GM18873 (cell line): ENCODE measurements at regions not wholly inside any gene's neighbourhood (a gene's known extent, or its start where the extent isn't known, plus 50 kb on each side); places are given as distances from the start of the nearest gene placed in this dataset.

Source experiments
- ATAC-seq: cut with Tn5 transposase; IDR thresholded peaks from one replicate; pipeline ENCODE4 v1.9.1; 2021; ENCODE audit warnings: mild to moderate bottlenecking, moderate library complexity, moderate number of reproducible peaks; ENCODE audit not compliant: unreplicated experiment, low FRiP score

GRCh38 chr2:8575834-8576423, 105.9 kb upstream of the ID2 start:
- no peak for ATAC-seq

DNA sequence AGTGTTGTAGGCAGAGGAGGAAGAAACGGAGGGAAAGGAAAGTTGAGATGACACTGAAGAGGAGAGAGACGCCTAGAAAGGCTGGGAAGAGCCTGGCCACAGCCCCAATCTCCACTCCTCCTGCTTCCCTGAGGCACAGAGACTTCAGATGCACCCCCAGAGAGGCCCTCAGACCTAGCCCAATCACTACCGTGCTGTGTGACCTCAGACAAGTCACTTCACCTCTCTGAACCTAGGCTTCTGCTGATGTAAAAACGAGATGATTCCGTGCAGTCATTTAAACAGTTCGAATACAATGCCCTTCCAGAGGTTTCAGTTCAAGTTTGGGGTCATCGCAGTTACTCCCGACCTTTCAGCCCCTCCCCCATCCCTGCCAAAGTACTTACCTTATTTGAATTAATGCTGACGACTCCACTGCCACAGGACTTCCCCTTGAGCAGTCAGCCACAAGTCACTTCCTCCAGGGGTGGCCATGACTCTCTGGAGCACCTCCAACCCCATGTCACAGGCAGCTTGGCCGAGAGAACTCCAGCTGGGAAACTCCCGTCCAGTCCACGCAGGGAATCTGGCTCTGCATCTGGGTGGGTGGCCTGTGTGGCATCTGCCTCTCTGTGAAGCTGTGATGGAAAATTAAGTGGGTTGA, 105.2 kb upstream of the ID2 start:
- no peak for ATAC-seq

DNA sequence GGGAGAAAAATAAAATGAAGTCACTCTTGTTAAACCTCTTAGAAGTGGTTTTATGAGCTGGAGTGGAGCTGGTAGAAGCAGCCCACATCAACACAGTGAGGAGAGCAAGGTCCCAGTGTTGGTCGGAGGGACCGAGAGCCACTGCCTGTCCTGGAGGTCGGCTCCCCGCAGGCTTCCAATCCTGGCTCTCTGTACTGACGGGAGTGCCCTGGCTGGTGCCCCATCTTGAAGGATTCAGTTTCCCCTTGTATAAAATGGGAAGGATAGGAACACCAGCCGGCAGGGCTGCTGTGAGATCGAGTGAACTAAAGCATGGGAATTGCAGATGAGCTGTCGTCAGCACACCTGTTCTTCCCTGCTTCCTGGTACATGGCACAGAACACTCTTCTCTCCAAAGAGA, 104.3 kb upstream of the ID2 start:
- no peak for ATAC-seq

DNA sequence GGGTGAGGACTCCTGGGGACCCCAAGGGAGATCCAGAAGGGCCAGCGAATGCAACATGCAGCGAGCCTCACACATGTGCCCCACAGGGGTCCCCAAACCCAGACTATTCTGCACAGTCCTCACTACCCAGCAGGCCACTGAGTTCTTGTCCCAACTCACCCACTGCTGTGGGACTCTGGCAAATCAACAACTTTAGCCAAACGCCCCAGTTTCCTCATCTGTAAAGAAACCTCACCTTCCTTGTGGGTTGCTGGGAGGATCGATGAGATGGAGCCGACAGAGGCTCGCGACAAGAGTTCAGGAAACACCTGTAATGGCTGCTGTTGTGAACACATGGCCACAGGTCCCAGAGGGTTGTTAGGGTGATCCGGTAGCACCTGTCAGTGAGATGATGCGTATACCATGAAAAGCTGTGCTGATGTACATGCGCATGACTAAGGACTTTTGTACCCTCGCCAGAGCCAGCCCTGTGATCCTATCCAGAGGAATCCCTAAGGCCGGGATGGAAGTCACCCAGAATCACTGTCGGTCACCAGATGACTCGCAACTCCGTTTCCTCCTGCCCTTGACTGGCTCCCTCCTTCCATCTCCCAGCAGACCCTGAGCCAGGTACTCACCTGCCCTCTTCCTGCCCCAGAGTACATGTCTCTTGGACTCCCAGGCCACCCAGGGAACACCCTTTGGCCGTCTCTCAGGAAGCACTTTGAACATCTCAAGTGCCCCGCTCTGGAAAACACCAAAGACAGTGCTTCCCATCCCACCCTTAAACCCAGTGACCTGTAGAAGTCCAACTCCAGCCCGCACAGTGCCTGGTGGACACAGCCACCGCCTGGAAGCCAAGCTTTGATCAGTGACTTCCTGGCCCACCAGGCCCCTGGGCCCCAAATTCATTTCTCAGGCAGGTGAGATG, 103.3 kb upstream of the ID2 start:
- ATAC-seq: no peak

- ATAC-seq: no peak
Observed at GRCh38 chr2:8579485-8580085, 102.3 kb upstream of the ID2 start.

GRCh38 chr2:8580316-8581233, 101.3 kb upstream of the ID2 start:
- ATAC-seq: no peak

DNA sequence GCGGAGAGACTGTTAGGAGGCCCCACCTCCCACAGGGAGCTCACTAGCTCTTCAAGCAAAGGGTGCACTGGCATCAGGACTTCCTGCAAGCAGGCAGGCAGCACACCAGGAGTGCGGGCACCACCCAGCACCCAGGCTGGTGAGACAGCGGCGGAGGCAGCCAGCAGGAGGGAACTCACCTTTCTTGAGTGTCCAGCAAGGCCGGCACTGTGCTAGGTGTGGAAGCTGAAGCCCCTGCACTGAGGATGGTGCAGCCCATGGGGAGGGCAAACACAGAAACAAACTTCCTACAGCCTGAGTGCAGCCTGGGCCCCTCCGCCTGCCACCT, 100.7 kb upstream of the ID2 start:
- no peak for ATAC-seq

GRCh38 chr2:8581601-8582041, 100.2 kb upstream of the ID2 start:
- ATAC-seq: no peak

DNA sequence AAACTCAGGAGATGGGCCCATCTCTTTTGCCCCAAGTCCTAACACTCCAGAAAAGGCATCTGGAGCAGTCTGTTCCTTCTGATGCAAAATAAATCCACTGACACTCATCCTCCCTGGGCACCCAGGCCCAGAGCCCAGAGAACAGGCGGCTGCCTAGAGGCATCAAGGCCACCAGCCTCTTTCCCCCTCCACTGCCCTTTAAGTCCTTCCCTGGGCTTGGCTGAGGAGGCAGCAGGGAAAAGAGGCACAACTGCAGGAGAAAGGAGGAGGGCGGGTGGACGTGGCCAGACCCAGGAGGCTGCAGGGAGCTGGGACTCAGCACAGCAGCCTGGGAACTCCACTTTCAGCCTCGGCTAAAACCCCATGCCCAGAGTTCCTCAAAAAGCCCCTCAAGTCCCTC, 99.7 kb upstream of the ID2 start:
- no peak for ATAC-seq

DNA sequence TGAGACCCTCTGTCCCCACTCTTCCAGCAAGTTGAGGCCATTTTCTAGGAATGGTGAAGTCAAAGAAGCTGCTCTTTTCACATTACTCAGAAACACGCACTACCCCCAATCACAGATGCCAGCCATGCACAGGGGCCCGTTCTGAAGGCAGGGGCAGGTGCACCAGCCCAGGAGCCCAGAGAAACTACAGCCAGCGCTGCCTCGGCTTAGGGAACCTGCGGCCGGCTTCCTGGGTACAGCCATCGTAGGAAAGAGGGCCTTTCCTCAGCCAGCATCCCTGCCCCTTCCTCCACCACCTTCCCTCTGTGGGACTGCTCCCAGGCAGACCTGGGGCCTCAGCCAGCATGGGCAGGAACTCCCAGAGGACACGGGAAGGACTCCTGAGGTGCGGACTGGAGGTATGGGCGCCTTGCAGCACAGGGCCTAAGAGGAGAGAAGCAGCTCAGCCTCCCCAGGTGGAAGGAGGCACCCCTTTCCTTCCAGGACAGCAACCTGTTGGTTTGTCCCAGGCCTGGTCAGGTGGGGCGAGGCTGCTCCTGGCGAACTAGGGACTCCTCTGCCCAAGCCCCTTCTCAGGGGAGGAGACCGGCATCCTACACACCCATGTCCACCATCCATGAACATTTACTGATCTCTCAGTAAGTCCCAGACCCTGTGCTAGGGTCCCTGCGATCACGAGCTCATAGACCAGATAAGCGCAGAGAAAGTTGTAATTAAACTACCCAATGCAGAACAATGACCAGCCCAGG, 99.0 kb upstream of the ID2 start:
- no peak for ATAC-seq

DNA sequence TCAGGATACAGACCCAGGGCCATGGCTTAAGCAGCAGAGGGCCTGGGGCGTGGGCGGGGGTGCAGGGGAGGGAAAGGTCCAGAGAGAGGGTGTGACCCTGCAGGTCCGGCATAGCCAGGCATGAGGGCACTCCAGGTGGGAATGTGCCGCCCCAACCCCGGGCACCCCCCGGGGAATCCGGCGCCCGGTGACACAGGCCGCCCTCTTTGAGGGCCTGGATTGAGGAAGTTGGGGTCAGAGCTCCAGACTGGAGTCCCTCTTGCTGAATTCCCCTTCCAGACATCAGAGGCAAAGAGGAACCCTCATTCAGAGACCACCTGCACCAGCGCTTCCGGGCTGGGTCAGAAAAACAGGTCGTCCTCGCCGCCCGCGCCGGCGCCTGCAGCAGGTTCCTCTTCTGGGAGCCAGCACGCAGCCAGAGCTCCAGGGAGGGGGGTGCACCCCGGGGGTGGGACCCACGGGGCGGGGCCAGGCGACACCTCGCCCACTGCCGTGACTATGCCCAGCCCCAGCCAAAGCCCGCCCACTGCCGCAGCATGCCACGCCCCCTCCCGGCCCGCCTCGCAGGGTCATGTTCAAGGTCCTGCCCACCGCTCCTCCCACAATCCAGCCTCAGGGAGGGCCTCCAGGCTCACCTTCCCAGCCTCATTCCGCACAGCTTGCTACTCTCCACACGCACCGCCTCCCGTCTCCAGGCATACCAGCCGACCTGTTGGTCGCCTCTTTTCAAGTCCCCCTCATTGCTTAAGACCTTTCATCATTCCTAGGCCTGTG, 98.3 kb upstream of the ID2 start:
- ATAC-seq: peak; percentile 71

GRCh38 chr2:8584174-8585066, 97.4 kb upstream of the ID2 start:
- no peak for ATAC-seq

- no peak for ATAC-seq
Observed at GRCh38 chr2:8586457-8587051, 95.3 kb upstream of the ID2 start.

DNA sequence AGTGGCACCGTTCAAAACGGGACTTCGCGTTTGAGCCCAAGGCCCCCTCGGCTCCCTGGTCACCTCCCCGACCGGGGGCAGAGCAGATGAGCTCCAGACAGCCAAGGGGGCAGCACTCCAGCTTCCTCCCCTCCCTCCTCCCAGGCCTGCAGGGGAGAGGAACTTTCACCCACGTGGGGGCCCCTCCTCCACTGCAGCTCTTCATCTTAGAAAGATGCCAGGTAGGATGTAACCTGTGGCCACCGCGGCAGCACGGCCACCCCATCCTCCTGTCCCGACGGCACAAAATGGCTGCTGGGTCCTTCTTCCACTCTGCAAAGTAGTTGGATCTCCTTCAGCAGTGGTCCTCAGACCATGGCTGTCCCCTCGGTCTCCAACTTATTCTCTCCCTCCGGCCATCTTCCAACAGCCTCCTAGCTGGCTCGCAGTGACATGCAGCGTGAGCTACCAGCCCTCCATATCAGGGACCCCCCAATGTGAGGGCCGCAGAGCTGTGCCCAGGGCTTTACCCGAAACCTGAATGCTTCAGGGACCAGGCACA, 94.5 kb upstream of the ID2 start:
- ATAC-seq: no peak

GRCh38 chr2:8587920-8588830, 93.7 kb upstream of the ID2 start:
- no peak for ATAC-seq

DNA sequence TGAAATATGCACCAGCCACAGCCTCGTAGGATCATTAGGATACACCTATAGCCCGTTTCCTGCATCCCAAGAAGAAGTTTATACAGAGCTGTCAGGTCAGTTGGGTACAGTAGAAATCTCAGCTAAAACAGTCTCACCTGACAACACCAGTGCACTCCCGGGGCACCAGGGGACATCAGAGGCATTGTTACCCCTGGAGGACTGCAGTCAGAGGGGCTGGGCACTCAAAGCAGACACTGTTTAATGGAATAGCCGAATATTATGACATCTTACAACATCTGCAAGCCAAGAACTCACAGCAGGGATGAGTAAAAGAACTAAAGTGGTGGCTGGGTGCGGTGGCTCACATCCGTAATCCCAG, 93.0 kb upstream of the ID2 start:
- no peak for ATAC-seq
